H9 (cell line): ENCODE measurements at regions not wholly inside any gene's neighbourhood (a gene's known extent, or its start where the extent isn't known, plus 50 kb on each side); places are given as distances from the start of the nearest gene placed in this dataset.

Source experiments
- DNase-seq: peaks from one replicate; pipeline ENCODE4 v3.0.0-alpha.2; 2017
- H2AFZ ChIP-seq: one replicate; pipeline ENCODE4 v1.6.1; 2013; ENCODE audit warnings: mild to moderate bottlenecking, low read length, control low read depth, moderate library complexity
- H2AK5ac ChIP-seq: 2 replicates; pipeline ENCODE4 v1.6.1; 2013; ENCODE audit warnings: low read length, control low read depth, mixed read lengths; ENCODE audit not compliant: insufficient read length
- H2BK120ac ChIP-seq: one replicate; pipeline ENCODE4 v1.6.1; 2013; ENCODE audit warnings: low read depth, mild to moderate bottlenecking, low read length, control low read depth, inconsistent platforms; ENCODE audit not compliant: poor library complexity, severe bottlenecking
- H2BK12ac ChIP-seq: 2 replicates; pipeline ENCODE4 v1.6.1; 2013; ENCODE audit warnings: low read length, control low read depth, mixed read lengths, low read depth; ENCODE audit not compliant: insufficient read length
- H2BK15ac ChIP-seq: 2 replicates; pipeline ENCODE4 v1.6.1; 2013; ENCODE audit warnings: low read depth, low read length, control low read depth
- H2BK20ac ChIP-seq: one replicate; pipeline ENCODE4 v1.6.1; 2013; ENCODE audit warnings: low read depth, mild to moderate bottlenecking, low read length, control low read depth, inconsistent platforms; ENCODE audit not compliant: poor library complexity, severe bottlenecking
- H2BK5ac ChIP-seq: 2 replicates; pipeline ENCODE4 v1.6.1; 2013; ENCODE audit warnings: low read length, control low read depth, mixed read lengths; ENCODE audit not compliant: insufficient read length
- H3K14ac ChIP-seq: 2 replicates; pipeline ENCODE4 v1.6.1; 2013; ENCODE audit warnings: low read length, control low read depth; ENCODE audit not compliant: insufficient read depth
- H3K18ac ChIP-seq: 2 replicates; pipeline ENCODE4 v1.6.1; 2013; ENCODE audit warnings: low read depth, mild to moderate bottlenecking, mixed read lengths, low read length, control low read depth; ENCODE audit not compliant: insufficient read length
- H3K23ac ChIP-seq: 2 replicates; pipeline ENCODE4 v1.6.1; 2013; ENCODE audit warnings: low read length, control low read depth, mixed read lengths, low read depth; ENCODE audit not compliant: insufficient read length
- H3K23me2 ChIP-seq: 2 replicates; pipeline ENCODE4 v1.6.1; 2013; ENCODE audit warnings: low read depth, mild to moderate bottlenecking, mixed read lengths, low read length, control low read depth; ENCODE audit not compliant: insufficient read length, poor library complexity, severe bottlenecking
- H3K27ac ChIP-seq: 2 replicates; pipeline ENCODE4 v1.5.1; 2013; ENCODE audit warnings: low read length, control low read depth, mixed read lengths, low read depth; ENCODE audit not compliant: insufficient read length
- H3K27me3 ChIP-seq: 2 replicates; pipeline ENCODE4 v1.6.1; 2013; ENCODE audit warnings: low read length, control low read depth, inconsistent platforms; ENCODE audit not compliant: insufficient read depth
- H3K4ac ChIP-seq: 2 replicates; pipeline ENCODE4 v1.6.1; 2013; ENCODE audit warnings: low read depth, mild to moderate bottlenecking, control low read depth, inconsistent platforms, low read length, moderate library complexity
- H3K4me1 ChIP-seq: 2 replicates; pipeline ENCODE4 v1.6.1; 2013; ENCODE audit warnings: low read length, control low read depth, inconsistent platforms; ENCODE audit not compliant: insufficient read depth
- H3K4me2 ChIP-seq: 2 replicates; pipeline ENCODE4 v1.6.1; 2013; ENCODE audit warnings: low read length, control low read depth, mixed read lengths; ENCODE audit not compliant: insufficient read length, insufficient read depth
- H3K56ac ChIP-seq: 2 replicates; pipeline ENCODE4 v1.6.1; 2013; ENCODE audit warnings: low read depth, mild to moderate bottlenecking, mixed read lengths, low read length, control low read depth; ENCODE audit not compliant: insufficient read length
- H3K79me1 ChIP-seq: 2 replicates; pipeline ENCODE4 v1.6.1; 2013; ENCODE audit warnings: low read depth, mild to moderate bottlenecking, moderate library complexity, low read length, control low read depth, inconsistent platforms; ENCODE audit not compliant: insufficient read depth, poor library complexity, severe bottlenecking
- H3K79me2 ChIP-seq: 2 replicates; pipeline ENCODE4 v1.6.1; 2013; ENCODE audit warnings: low read length, control low read depth, inconsistent platforms; ENCODE audit not compliant: insufficient read depth
- H3K9ac ChIP-seq: 2 replicates; pipeline ENCODE4 v1.6.1; 2013; ENCODE audit warnings: low read length, control low read depth, mixed read lengths; ENCODE audit not compliant: insufficient read length; ENCODE audit errors: extremely low read depth
- H3K9me3 ChIP-seq: one replicate; pipeline ENCODE4 v1.6.1; 2013; ENCODE audit warnings: low read depth, low read length, inconsistent platforms; ENCODE audit not compliant: control insufficient read depth
- H3T11ph ChIP-seq: one replicate; pipeline ENCODE4 v1.6.1; 2013; ENCODE audit warnings: mild to moderate bottlenecking, low read length, control low read depth, inconsistent platforms
- H4K20me1 ChIP-seq: one replicate; pipeline ENCODE4 v1.6.1; 2013; ENCODE audit not compliant: control insufficient read depth, insufficient read length, insufficient read depth
- H4K5ac ChIP-seq: 2 replicates; pipeline ENCODE4 v1.6.1; 2013; ENCODE audit warnings: low read depth, mild to moderate bottlenecking, mixed read lengths, low read length, control low read depth; ENCODE audit not compliant: insufficient read length
- H4K8ac ChIP-seq: replicated peaks from 2 replicates; pipeline ENCODE4 v1.6.1; 2013; ENCODE audit warnings: low read length, control low read depth, mixed read lengths, low read depth; ENCODE audit not compliant: insufficient read length
- H4K91ac ChIP-seq: 2 replicates; pipeline ENCODE4 v1.6.1; 2013; ENCODE audit warnings: low read depth, mild to moderate bottlenecking, moderate library complexity, mixed read lengths, low read length, control low read depth; ENCODE audit not compliant: insufficient read length
- H3K27ac Mint-ChIP-seq, 3 experiments: 2 replicates in 2 of 3; 3 replicates in 1 of 3; pipeline ENCODE4 v1.8.0; 2020 to 2021; ENCODE audit warnings: mixed read lengths in 3 of 3, mild to moderate bottlenecking in 1 of 3, moderate library complexity in 1 of 3
- H3K27me3 Mint-ChIP-seq: 2 replicates; pipeline ENCODE4 v1.8.0; 2021; ENCODE audit warnings: low read depth, mild to moderate bottlenecking, moderate library complexity, mixed read lengths
- H3K36me3 Mint-ChIP-seq, 3 experiments: 2 replicates in 2 of 3; 3 replicates in 1 of 3; pipeline ENCODE4 v1.8.0; 2020 to 2021; ENCODE audit warnings: low read depth in 3 of 3, mixed read lengths in 3 of 3; ENCODE audit not compliant: insufficient read depth in 1 of 3
- H3K4me1 Mint-ChIP-seq, 2 experiments: 2 replicates each; pipeline ENCODE4 v1.8.0; 2020; ENCODE audit warnings: mixed read lengths in 2 of 2
- H3K4me3 Mint-ChIP-seq, 2 experiments: 2 replicates in 1 of 2; 3 replicates in 1 of 2; pipeline ENCODE4 v1.8.0; 2020 to 2021; ENCODE audit warnings: mild to moderate bottlenecking in 2 of 2, mixed read lengths in 2 of 2, moderate library complexity in 1 of 2
- H3K9me3 Mint-ChIP-seq, 2 experiments: 2 replicates in 1 of 2; 3 replicates in 1 of 2; pipeline ENCODE4 v1.8.0; 2020; ENCODE audit warnings: mild to moderate bottlenecking in 2 of 2, mixed read lengths in 2 of 2, moderate library complexity in 1 of 2
- TF ChIP-seq, protein P1 (sequence below): fragments of 200-600 bp; sonication (generic); conservative IDR thresholded peaks from 3 replicates; pipeline ENCODE4 v1.8.0; 2021; ENCODE audit warnings: antibody characterized with exemption, mild to moderate bottlenecking

GRCh38 chr4:96395747-96396146, 555.9 kb downstream of the PDHA2 start:
- Histone ChIP-seq H3K4ac (no peak overlapping the region), H4K20me1 (no peaks in the 10 kb centered on the region), H4K91ac (no peak overlapping the region), H3K27ac (no peak overlapping the region), H2BK5ac (no peak overlapping the region), H3K9me3 (no peaks in the 10 kb centered on the region), H3K56ac (no peak overlapping the region), H4K5ac (no peak overlapping the region), H3K14ac (no peak overlapping the region), H3K79me2 (no peaks in the 10 kb centered on the region), H3T11ph (no peak overlapping the region), H2AFZ (no peak overlapping the region), H2BK15ac (no peak overlapping the region), H2BK20ac (no peak overlapping the region), H2BK12ac (no peak overlapping the region), H3K4me1 (no peaks in the 10 kb centered on the region), H2AK5ac (no peak overlapping the region), H3K4me2 (no peak overlapping the region), H4K8ac (no peak overlapping the region), H2BK120ac (no peak overlapping the region), H3K18ac (no peak overlapping the region), H3K27me3 (no peaks in the 10 kb centered on the region), H3K23me2 (no peaks in the 10 kb centered on the region), H3K9ac (no peak overlapping the region), H3K79me1 (no peaks in the 10 kb centered on the region), H3K23ac (no peak overlapping the region)
- TF ChIP-seq, protein P1, sequence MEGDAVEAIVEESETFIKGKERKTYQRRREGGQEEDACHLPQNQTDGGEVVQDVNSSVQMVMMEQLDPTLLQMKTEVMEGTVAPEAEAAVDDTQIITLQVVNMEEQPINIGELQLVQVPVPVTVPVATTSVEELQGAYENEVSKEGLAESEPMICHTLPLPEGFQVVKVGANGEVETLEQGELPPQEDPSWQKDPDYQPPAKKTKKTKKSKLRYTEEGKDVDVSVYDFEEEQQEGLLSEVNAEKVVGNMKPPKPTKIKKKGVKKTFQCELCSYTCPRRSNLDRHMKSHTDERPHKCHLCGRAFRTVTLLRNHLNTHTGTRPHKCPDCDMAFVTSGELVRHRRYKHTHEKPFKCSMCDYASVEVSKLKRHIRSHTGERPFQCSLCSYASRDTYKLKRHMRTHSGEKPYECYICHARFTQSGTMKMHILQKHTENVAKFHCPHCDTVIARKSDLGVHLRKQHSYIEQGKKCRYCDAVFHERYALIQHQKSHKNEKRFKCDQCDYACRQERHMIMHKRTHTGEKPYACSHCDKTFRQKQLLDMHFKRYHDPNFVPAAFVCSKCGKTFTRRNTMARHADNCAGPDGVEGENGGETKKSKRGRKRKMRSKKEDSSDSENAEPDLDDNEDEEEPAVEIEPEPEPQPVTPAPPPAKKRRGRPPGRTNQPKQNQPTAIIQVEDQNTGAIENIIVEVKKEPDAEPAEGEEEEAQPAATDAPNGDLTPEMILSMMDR: peak; percentile 31; the same call in 1 of the 3 replicates
- no peak for DNase-seq
- H3K27ac Mint-ChIP-seq: no peak overlapping the region
- no peaks in the 10 kb centered on the region for H3K4me1 Mint-ChIP-seq
- peaks cover 0 to 2% of the 10 kb centered on the region in 2 experiments; a peak in 3 of 5 replicates for H3K9me3 Mint-ChIP-seq
- H3K27me3 Mint-ChIP-seq: no peaks in the 10 kb centered on the region
- peaks cover 0 to 6% (median 0%) of the 10 kb centered on the region in 3 experiments; a peak in 2 of 7 replicates for H3K36me3 Mint-ChIP-seq
- H3K4me3 Mint-ChIP-seq: no peak overlapping the region
